LNCaP clone FGC (cell line): ENCODE measurements at regions not wholly inside any gene's neighbourhood (a gene's known extent, or its start where the extent isn't known, plus 50 kb on each side); places are given as distances from the start of the nearest gene placed in this dataset.

ENCODE experiments used
- DNase-seq: peaks from one replicate; pipeline ENCODE4 v3.0.0-alpha.2; 2011; ENCODE audit warnings: low read depth
- H3K4me3 ChIP-seq: 2 replicates; pipeline ENCODE4 v1.5.1; 2011; ENCODE audit warnings: mild to moderate bottlenecking, low read depth, low read length, control low read depth
- CTCF ChIP-seq: IDR thresholded peaks from 2 replicates; pipeline ENCODE4 v1.5.1; 2012; ENCODE audit warnings: mild to moderate bottlenecking; ENCODE audit not compliant: control insufficient read depth, insufficient read depth; ENCODE audit errors: extremely low read depth

GRCh38 chr6:50301307-50301706, 251.6 kb upstream of the DEFB112 start:
- TF ChIP-seq CTCF: no peak
- DNase-seq: no peak
- no peak overlapping the region for H3K4me3 ChIP-seq

DNA sequence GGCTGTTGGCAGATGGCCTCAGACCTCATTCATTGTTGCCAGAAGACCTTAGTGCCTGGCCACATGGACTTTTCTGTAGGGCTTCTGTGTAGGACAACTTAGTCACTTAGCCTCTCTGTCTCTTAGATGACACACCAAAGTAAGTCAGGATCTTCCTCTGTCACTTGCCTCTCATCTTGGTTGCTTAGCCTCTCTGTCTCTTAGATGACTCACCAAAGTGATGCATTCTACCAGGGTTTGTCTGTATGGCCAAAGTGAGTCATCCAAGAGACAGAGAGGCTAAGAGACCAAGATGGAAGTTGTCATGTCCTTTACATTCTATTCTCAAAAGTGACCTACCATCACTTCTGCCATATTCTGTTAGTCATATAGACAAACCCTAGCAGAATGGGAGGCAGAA, 255.9 kb upstream of the DEFB112 start:
- H3K4me3 ChIP-seq: no peak overlapping the region
- no peak for TF ChIP-seq CTCF
- DNase-seq: no peak

DNA sequence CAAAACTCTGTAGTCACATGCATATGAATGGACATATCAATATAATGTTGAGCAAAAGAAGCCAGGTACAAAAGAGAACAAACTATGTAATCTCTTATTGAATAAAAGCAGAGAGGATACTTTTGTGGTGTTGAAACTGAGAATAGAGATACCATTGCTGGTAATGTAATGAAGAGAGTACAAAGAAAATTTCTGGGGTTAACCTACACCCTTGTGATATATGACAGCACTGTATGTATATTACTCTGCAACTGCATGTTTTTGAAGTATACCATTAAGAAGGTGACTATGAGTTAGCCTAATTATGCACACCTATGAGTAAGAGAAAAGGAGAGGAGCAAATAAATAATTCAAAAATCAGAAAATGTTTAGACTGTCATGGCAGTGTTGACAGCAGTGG, 268.8 kb upstream of the DEFB112 start:
- no peak for DNase-seq
- no peak for TF ChIP-seq CTCF
- H3K4me3 ChIP-seq: no peak overlapping the region

DNA sequence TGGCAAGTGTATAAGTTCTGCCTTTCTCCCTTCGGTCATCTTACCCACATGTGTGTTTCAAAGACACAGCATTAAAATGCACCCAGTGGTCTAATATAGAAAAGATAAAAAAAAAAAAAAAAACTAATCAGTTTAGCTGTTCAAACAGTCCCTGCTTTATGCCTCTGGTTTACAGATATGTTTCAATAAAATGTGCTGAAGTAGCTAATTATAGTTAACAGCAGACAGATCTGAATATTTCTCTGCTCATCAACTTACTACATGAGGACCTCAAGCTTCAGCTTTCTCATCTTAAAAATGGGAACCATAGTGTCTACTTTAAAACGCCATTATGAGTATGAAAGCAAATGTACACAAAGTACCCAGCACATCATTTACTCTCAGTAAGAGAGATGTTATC, 280.6 kb upstream of the DEFB112 start:
- TF ChIP-seq CTCF: no peak
- DNase-seq: no peak

GRCh38 chr6:50330963-50331362, 281.2 kb upstream of the DEFB112 start:
- no peak overlapping the region for H3K4me3 ChIP-seq
- DNase-seq: no peak
- TF ChIP-seq CTCF: no peak

More for the DNA sequence above, 280.6 kb upstream of the DEFB112 start:
- no peak overlapping the region for H3K4me3 ChIP-seq

GRCh38 chr6:50333696-50334095, 284.0 kb upstream of the DEFB112 start:
- TF ChIP-seq CTCF: no peak
- no peak for DNase-seq
- no peak overlapping the region for H3K4me3 ChIP-seq

DNA sequence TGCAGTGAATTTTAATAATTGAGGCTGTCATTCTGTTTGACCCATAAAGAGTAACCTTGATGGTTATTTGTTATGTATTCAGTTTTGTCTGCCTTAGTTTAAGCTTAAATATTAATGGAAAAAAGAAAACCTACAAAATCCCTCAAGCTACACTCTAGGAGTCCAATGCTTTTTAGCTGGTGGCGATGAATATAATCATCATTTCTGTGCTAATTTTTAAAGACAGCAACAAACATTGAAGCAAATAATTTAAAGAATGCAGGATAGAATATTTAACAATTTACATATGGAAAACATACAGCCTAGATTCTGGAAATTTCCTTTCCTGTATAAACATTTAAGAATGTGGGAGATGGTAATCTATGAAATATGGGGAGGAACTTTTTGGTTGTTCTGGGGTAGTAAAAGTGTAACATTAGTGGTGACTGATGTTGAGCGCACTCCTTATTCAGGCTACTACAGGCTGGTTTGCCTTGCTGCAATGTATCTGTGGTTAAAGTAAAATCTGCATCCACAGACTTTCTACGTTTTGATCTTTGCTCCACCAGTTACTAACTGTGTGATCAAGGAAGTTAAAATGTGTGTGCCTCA, 287.9 kb upstream of the DEFB112 start:
- no peak overlapping the region for H3K4me3 ChIP-seq
- TF ChIP-seq CTCF: no peak
- DNase-seq: no peak
